ENCODE measurements at regions not wholly inside any gene's neighbourhood (a gene's known extent, or its start where the extent isn't known, plus 50 kb on each side); places are given as distances from the start of the nearest gene placed in this dataset.

GRCh38 chr2:75334076-75334475 is 134.8 kb upstream of the TACR1 start:
- DNase-seq (ENCODE audit: insufficient read length, low spot score): no peak
- TF ChIP-seq POLR2A (IDR thresholded peaks at IDR 0.05; ENCODE audit: low read depth, low read length): no peak
- no peak for TF ChIP-seq POLR2AphosphoS5 (IDR thresholded peaks at IDR 0.05; ENCODE audit: low read depth, low read length)
- TF ChIP-seq SPI1 (IDR thresholded peaks at IDR 0.05; ENCODE audit: low read depth, low read length): no peak
- no peak for TF ChIP-seq PAX5 (IDR thresholded peaks at IDR 0.05; ENCODE audit: insufficient read depth, low read length, severe bottlenecking)
- no peak for TF ChIP-seq POU2F2 (IDR thresholded peaks at IDR 0.05; ENCODE audit: low read depth, low read length)
- no peak for TF ChIP-seq TAF1 (IDR thresholded peaks at IDR 0.05; ENCODE audit: low read depth, low read length)
- no peak for FAIRE-seq

- FAIRE-seq (no peak), DNase-seq (ENCODE audit: insufficient read length, low spot score) (no peak)
Measured at GRCh38 chr2:75333646-75334045, 134.3 kb upstream of the TACR1 start.

DNA sequence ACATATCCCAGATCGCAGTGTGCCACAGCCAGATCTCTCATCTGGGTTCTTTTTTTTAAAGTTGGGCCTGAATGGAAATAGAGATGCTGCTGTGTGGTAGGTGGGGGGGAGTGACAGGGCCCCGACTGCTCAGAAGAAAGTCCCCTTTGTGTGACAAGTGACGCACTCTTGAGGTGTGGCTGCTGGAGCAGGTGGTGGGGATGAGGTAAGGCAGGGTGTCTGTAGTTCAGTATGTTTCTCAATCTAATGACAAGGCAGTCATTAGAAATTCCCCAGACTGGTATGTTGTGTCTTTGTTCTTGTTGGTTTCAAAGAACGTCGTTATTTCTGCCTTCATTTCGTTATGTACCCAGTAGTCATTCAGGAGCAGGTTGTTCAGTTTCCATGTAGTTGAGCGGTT is 128.8 kb upstream of the TACR1 start:
- no peak for TF ChIP-seq POLR2A (IDR thresholded peaks at IDR 0.05; ENCODE audit: low read depth, low read length)
- TF ChIP-seq TAF1 (IDR thresholded peaks at IDR 0.05; ENCODE audit: low read depth, low read length): no peak
- no peak for TF ChIP-seq PAX5 (IDR thresholded peaks at IDR 0.05; ENCODE audit: insufficient read depth, low read length, severe bottlenecking)
- TF ChIP-seq SPI1 (IDR thresholded peaks at IDR 0.05; ENCODE audit: low read depth, low read length): no peak
- no peak for TF ChIP-seq POU2F2 (IDR thresholded peaks at IDR 0.05; ENCODE audit: low read depth, low read length)
- TF ChIP-seq POLR2AphosphoS5 (IDR thresholded peaks at IDR 0.05; ENCODE audit: low read depth, low read length): no peak
- FAIRE-seq: no peak
- DNase-seq (ENCODE audit: insufficient read length, low spot score): no peak

More at GRCh38 chr2:75333646-75334045, 134.3 kb upstream of the TACR1 start:
- TF ChIP-seq POU2F2 (IDR thresholded peaks at IDR 0.05; ENCODE audit: low read depth, low read length): no peak
- no peak for TF ChIP-seq POLR2AphosphoS5 (IDR thresholded peaks at IDR 0.05; ENCODE audit: low read depth, low read length)
- no peak for TF ChIP-seq PAX5 (IDR thresholded peaks at IDR 0.05; ENCODE audit: insufficient read depth, low read length, severe bottlenecking)
- TF ChIP-seq POLR2A (IDR thresholded peaks at IDR 0.05; ENCODE audit: low read depth, low read length): no peak
- TF ChIP-seq SPI1 (IDR thresholded peaks at IDR 0.05; ENCODE audit: low read depth, low read length): no peak
- TF ChIP-seq TAF1 (IDR thresholded peaks at IDR 0.05; ENCODE audit: low read depth, low read length): no peak

GRCh38 chr2:75327334-75327733 is 128.0 kb upstream of the TACR1 start:
- DNase-seq (ENCODE audit: insufficient read length, low spot score) (no peak), FAIRE-seq (no peak)
- TF ChIP-seq PAX5 (IDR thresholded peaks at IDR 0.05; ENCODE audit: insufficient read depth, low read length, severe bottlenecking) (no peak), TAF1 (IDR thresholded peaks at IDR 0.05; ENCODE audit: low read depth, low read length) (no peak), POLR2A (IDR thresholded peaks at IDR 0.05; ENCODE audit: low read depth, low read length) (no peak), POLR2AphosphoS5 (IDR thresholded peaks at IDR 0.05; ENCODE audit: low read depth, low read length) (no peak), SPI1 (IDR thresholded peaks at IDR 0.05; ENCODE audit: low read depth, low read length) (no peak), POU2F2 (IDR thresholded peaks at IDR 0.05; ENCODE audit: low read depth, low read length) (no peak)

DNA sequence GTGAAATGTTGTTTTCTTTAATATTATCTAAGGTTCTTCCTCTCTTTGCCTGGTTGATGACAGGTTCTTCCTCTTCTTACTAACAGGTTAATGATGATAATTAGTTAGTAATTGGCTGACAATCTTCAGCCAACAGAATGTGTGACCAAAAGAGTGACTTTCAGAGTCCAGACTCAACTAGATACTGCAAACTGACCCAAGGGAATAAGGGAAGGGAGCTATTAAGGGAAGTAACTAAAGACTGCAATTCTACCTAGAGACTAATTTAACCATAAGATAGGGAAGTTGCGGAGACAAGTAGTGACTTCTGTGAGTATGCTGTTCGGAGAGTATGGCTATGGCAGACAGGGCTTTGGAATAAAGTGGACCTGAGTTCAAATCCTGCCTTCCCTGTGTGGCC is 127.3 kb upstream of the TACR1 start:
- no peak for TF ChIP-seq POLR2A (IDR thresholded peaks at IDR 0.05; ENCODE audit: low read depth, low read length)
- no peak for TF ChIP-seq SPI1 (IDR thresholded peaks at IDR 0.05; ENCODE audit: low read depth, low read length)
- TF ChIP-seq TAF1 (IDR thresholded peaks at IDR 0.05; ENCODE audit: low read depth, low read length): no peak
- no peak for TF ChIP-seq PAX5 (IDR thresholded peaks at IDR 0.05; ENCODE audit: insufficient read depth, low read length, severe bottlenecking)
- TF ChIP-seq POLR2AphosphoS5 (IDR thresholded peaks at IDR 0.05; ENCODE audit: low read depth, low read length): no peak
- no peak for TF ChIP-seq POU2F2 (IDR thresholded peaks at IDR 0.05; ENCODE audit: low read depth, low read length)
- no peak for FAIRE-seq
- no peak for DNase-seq (ENCODE audit: insufficient read length, low spot score)

- TF ChIP-seq POLR2A (IDR thresholded peaks at IDR 0.05; ENCODE audit: low read depth, low read length) (no peak), POU2F2 (IDR thresholded peaks at IDR 0.05; ENCODE audit: low read depth, low read length) (no peak), TAF1 (IDR thresholded peaks at IDR 0.05; ENCODE audit: low read depth, low read length) (no peak), PAX5 (IDR thresholded peaks at IDR 0.05; ENCODE audit: insufficient read depth, low read length, severe bottlenecking) (no peak), SPI1 (IDR thresholded peaks at IDR 0.05; ENCODE audit: low read depth, low read length) (no peak), POLR2AphosphoS5 (IDR thresholded peaks at IDR 0.05; ENCODE audit: low read depth, low read length) (no peak)
Measured at GRCh38 chr2:75325594-75325993, 126.3 kb upstream of the TACR1 start.

DNA sequence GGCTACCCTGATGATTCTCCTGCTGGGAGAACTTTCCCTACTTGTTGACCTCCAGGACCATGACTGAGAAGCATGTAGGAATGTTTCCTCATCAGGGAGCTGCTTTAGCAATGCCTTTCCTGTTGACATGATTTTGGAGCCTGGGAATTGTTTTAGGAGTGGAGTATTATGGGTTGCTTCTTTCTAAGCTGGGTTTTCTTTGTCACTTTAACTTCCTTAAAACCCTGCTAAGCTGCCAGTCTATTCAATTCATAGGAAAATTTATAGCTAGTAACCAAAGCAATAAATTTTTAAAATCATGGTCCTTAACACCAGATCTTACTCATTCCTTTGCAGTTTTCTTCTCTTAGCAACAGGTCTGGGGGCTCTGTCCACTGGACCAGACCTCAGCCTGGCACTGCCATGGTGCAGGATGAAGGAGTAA is 125.6 kb upstream of the TACR1 start:
- TF ChIP-seq POLR2AphosphoS5 (IDR thresholded peaks at IDR 0.05; ENCODE audit: low read depth, low read length): no peak
- TF ChIP-seq POLR2A (IDR thresholded peaks at IDR 0.05; ENCODE audit: low read depth, low read length): no peak
- FAIRE-seq (no peak), DNase-seq (ENCODE audit: insufficient read length, low spot score) (no peak)

More at GRCh38 chr2:75325594-75325993, 126.3 kb upstream of the TACR1 start:
- no peak for DNase-seq (ENCODE audit: insufficient read length, low spot score)
- no peak for FAIRE-seq

- FAIRE-seq (no peak), DNase-seq (ENCODE audit: insufficient read length, low spot score) (no peak)
- TF ChIP-seq POU2F2 (IDR thresholded peaks at IDR 0.05; ENCODE audit: low read depth, low read length): no peak
- TF ChIP-seq TAF1 (IDR thresholded peaks at IDR 0.05; ENCODE audit: low read depth, low read length): no peak
- no peak for TF ChIP-seq PAX5 (IDR thresholded peaks at IDR 0.05; ENCODE audit: insufficient read depth, low read length, severe bottlenecking)
- TF ChIP-seq POLR2AphosphoS5 (IDR thresholded peaks at IDR 0.05; ENCODE audit: low read depth, low read length): no peak
- no peak for TF ChIP-seq SPI1 (IDR thresholded peaks at IDR 0.05; ENCODE audit: low read depth, low read length)
- no peak for TF ChIP-seq POLR2A (IDR thresholded peaks at IDR 0.05; ENCODE audit: low read depth, low read length)
Measured at GRCh38 chr2:75324141-75324540, 124.8 kb upstream of the TACR1 start.

DNA sequence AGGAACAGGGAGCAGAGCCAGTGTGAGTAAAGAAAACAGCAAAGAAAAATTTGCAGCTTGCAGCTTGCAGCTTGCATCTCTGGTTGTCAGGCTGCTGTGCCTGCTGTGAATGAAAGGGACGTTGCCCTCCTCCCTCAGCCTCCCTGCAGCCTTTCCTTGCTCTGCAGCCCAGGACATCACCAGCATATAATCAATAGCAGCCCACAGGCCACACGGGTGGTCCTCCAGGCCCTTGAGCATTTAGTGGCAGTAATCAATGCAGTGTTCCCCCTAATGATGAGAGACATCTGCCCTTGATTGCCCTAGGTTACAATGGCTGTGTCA is 122.2 kb upstream of the TACR1 start:
- DNase-seq (ENCODE audit: insufficient read length, low spot score) (no peak), FAIRE-seq (peak; percentile 67)

GRCh38 chr2:75320898-75321598 is 121.7 kb upstream of the TACR1 start:
- FAIRE-seq: no peak

More for the DNA sequence above, 122.2 kb upstream of the TACR1 start:
- no peak for TF ChIP-seq TAF1 (IDR thresholded peaks at IDR 0.05; ENCODE audit: low read depth, low read length)
- TF ChIP-seq POLR2A (IDR thresholded peaks at IDR 0.05; ENCODE audit: low read depth, low read length): no peak
- TF ChIP-seq POLR2AphosphoS5 (IDR thresholded peaks at IDR 0.05; ENCODE audit: low read depth, low read length): no peak
- no peak for TF ChIP-seq POU2F2 (IDR thresholded peaks at IDR 0.05; ENCODE audit: low read depth, low read length)
- no peak for TF ChIP-seq SPI1 (IDR thresholded peaks at IDR 0.05; ENCODE audit: low read depth, low read length)
- TF ChIP-seq PAX5 (IDR thresholded peaks at IDR 0.05; ENCODE audit: insufficient read depth, low read length, severe bottlenecking): no peak

More at GRCh38 chr2:75320898-75321598, 121.7 kb upstream of the TACR1 start:
- TF ChIP-seq TAF1 (IDR thresholded peaks at IDR 0.05; ENCODE audit: low read depth, low read length) (no peak), POLR2A (IDR thresholded peaks at IDR 0.05; ENCODE audit: low read depth, low read length) (no peak), SPI1 (IDR thresholded peaks at IDR 0.05; ENCODE audit: low read depth, low read length) (no peak), POU2F2 (IDR thresholded peaks at IDR 0.05; ENCODE audit: low read depth, low read length) (no peak), POLR2AphosphoS5 (IDR thresholded peaks at IDR 0.05; ENCODE audit: low read depth, low read length) (no peak), PAX5 (IDR thresholded peaks at IDR 0.05; ENCODE audit: insufficient read depth, low read length, severe bottlenecking) (no peak)
- no peak for DNase-seq (ENCODE audit: insufficient read length, low spot score)
